Uterus (tissue), 2 donors: ENCODE measurements at regions not wholly inside any gene's neighbourhood (a gene's known extent, or its start where the extent isn't known, plus 50 kb on each side); places are given as distances from the start of the nearest gene placed in this dataset.

Experiments
- CTCF ChIP-seq, 4 experiments: fragments of 200-600 bp in 2 of 4; fragments of 450-650 bp in 2 of 4; sonication (generic) in 2 of 4; IDR thresholded peaks; one replicate each; pipeline ENCODE4 v1.5.1; 2016 to 2019; ENCODE audit warnings: antibody characterized with exemption in 4 of 4, mild to moderate bottlenecking in 2 of 4, moderate library complexity in 1 of 4
- POLR2A ChIP-seq, 2 donors: fragments of 450-650 bp; IDR thresholded peaks; one replicate each; pipeline ENCODE4 v1.6.1; 2016; ENCODE audit warnings: antibody characterized with exemption in 2 of 2, mild to moderate bottlenecking in 1 of 2, moderate library complexity in 1 of 2

GRCh38 chr12:66984962-66985361, 284.2 kb upstream of the CAND1 start:
- TF ChIP-seq CTCF (IDR thresholded peaks at IDR 0.05), result no peak
- TF ChIP-seq POLR2A (IDR thresholded peaks at IDR 0.05), result no peak
